Karpas-422 (cell line): ENCODE measurements at regions not wholly inside any gene's neighbourhood (a gene's known extent, or its start where the extent isn't known, plus 50 kb on each side); places are given as distances from the start of the nearest gene placed in this dataset.

Experiments
- DNase-seq: peaks from one replicate; pipeline ENCODE4 v3.0.0-alpha.2; 2015
- H2AFZ ChIP-seq: fragments of 200-600 bp; sonication (generic); 2 replicates; pipeline ENCODE4 v1.6.1; 2014; ENCODE audit warnings: antibody characterized with exemption, low read length, mixed read lengths
- H3K27ac ChIP-seq: fragments of 200-600 bp; sonication (generic); 2 replicates; pipeline ENCODE4 v1.5.1; 2014; ENCODE audit warnings: mild to moderate bottlenecking, low read length, moderate library complexity
- H3K27me3 ChIP-seq: fragments of 200-600 bp; sonication (generic); 2 replicates; pipeline ENCODE4 v1.6.1; 2014; ENCODE audit warnings: low read length, mixed read lengths
- H3K36me3 ChIP-seq: fragments of 200-600 bp; sonication (generic); 2 replicates; pipeline ENCODE4 v1.6.1; 2014; ENCODE audit warnings: low read length, mixed read lengths; ENCODE audit not compliant: insufficient read depth
- H3K4me1 ChIP-seq: fragments of 200-600 bp; sonication (generic); 2 replicates; pipeline ENCODE4 v1.6.1; 2014; ENCODE audit warnings: mild to moderate bottlenecking, low read length, mixed read lengths
- H3K4me2 ChIP-seq: fragments of 200-600 bp; sonication (generic); 2 replicates; pipeline ENCODE4 v1.6.1; 2014; ENCODE audit warnings: low read length, low read depth, mild to moderate bottlenecking; ENCODE audit not compliant: poor library complexity, severe bottlenecking
- H3K4me3 ChIP-seq: fragments of 200-600 bp; sonication (generic); 2 replicates; pipeline ENCODE4 v1.5.1; 2014; ENCODE audit warnings: mild to moderate bottlenecking, antibody characterized with exemption, low read length, mixed read lengths
- H3K79me2 ChIP-seq: fragments of 200-600 bp; sonication (generic); 2 replicates; pipeline ENCODE4 v1.6.1; 2014; ENCODE audit warnings: mild to moderate bottlenecking, low read length, mixed read lengths
- H3K9ac ChIP-seq: fragments of 200-600 bp; sonication (generic); 2 replicates; pipeline ENCODE4 v1.6.0; 2014; ENCODE audit warnings: low read length
- H3K9me2 ChIP-seq: fragments of 200-600 bp; sonication (generic), shearing (Covaris generic); replicated peaks from 2 replicates; pipeline ENCODE4 v1.6.0; 2014; ENCODE audit warnings: mild to moderate bottlenecking, low read length, moderate library complexity; ENCODE audit not compliant: insufficient read depth
- H3K9me3 ChIP-seq: fragments of 300-700, 200-600 bp; sonication (generic); 2 replicates; pipeline ENCODE4 v1.6.1; 2014; ENCODE audit warnings: low read length, mixed read lengths
- H4K20me1 ChIP-seq: fragments of 200-600 bp; sonication (generic); 2 replicates; pipeline ENCODE4 v1.6.1; 2014; ENCODE audit warnings: mild to moderate bottlenecking, antibody characterized with exemption, low read length, low read depth; ENCODE audit not compliant: insufficient read depth

DNA sequence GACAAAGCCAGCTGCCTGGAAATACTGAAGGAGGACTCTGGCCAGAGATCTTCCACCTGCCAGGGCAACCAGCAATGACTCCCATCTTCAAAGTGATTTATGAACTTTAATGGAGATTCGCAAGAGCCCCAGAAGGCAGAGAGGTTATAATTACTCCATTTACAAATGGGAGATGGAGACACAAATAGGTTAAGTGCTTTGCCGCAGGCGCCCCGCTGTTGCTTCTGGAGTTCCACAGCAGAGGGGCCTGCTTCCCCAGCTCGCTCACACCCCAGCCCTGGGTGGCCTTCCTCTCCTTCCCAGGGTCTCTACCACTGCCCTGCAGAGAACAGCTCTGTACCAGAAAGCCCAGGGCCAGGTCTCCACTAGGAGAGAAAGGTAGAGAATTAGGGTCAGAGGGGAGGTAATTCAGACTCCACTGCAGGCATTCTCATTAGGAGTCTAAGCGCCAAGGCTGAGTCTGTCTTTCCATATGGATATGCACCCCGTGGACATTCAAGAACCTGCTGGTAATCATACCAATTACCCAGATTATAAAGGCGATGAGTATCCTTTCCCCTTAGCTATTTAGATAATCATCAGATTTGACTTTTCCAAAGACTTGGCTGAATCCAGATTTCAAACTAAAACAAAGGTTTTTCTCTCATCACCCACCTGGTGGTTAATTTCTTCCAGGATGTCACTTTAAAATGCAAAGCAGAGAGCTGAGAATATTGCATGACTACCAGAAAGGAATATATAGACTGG lies 157.6 kb upstream of the TUT7 start:
- Histone ChIP-seq H3K9me2 (no peaks in the 10 kb centered on the region), H4K20me1 (no peaks in the 10 kb centered on the region), H3K4me1 (no peaks in the 10 kb centered on the region; the same call in 1 of the 2 replicates), H3K27me3 (no peaks in the 10 kb centered on the region), H3K36me3 (no peaks in the 10 kb centered on the region), H3K4me2 (no peak overlapping the region), H3K4me3 (no peak overlapping the region), H3K9me3 (no peaks in the 10 kb centered on the region), H3K79me2 (no peaks in the 10 kb centered on the region), H2AFZ (no peak overlapping the region), H3K27ac (no peak overlapping the region), H3K9ac (no peak overlapping the region)
- DNase-seq = no peak

DNA sequence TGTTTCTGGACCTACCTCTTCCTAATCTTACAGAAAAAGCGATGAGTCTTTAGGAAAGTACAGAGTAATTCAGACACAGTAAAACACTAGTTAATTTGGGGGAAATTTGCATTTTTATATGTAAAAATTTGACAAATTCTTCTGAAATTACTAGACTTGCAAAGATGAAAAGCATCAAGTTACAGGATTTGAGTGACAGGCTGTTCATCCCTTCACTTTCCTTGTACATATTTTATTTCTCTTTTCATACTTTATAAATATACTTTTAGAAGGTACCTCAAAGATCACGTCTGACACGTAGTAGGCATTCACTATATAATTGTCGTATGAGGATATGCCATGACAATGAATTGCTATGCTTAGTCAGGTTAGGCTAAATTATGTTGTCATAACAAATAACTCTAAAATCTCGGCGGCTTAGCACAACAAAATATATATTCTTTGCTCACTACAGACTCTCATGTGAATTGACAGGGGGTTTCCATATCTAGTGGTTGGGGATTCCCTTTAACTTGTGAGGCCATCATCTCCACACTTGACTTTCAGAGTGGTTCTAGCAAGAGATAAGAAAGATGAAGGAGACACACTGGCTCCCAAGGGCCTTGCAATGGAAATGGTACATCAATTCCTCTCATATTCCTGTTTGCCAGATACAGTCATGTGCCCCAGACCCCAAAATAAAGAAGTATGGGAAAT lies 154.1 kb upstream of the TUT7 start:
- Histone ChIP-seq H4K20me1 (no peaks in the 10 kb centered on the region), H3K4me2 (no peak overlapping the region), H3K27me3 (no peaks in the 10 kb centered on the region), H3K36me3 (no peaks in the 10 kb centered on the region), H3K4me1 (no peaks in the 10 kb centered on the region; the same call in 1 of the 2 replicates), H3K27ac (no peak overlapping the region), H2AFZ (no peak overlapping the region), H3K4me3 (no peak overlapping the region), H3K9me3 (no peaks in the 10 kb centered on the region), H3K9ac (no peak overlapping the region), H3K9me2 (no peaks in the 10 kb centered on the region), H3K79me2 (no peaks in the 10 kb centered on the region)
- DNase-seq = no peak

DNA sequence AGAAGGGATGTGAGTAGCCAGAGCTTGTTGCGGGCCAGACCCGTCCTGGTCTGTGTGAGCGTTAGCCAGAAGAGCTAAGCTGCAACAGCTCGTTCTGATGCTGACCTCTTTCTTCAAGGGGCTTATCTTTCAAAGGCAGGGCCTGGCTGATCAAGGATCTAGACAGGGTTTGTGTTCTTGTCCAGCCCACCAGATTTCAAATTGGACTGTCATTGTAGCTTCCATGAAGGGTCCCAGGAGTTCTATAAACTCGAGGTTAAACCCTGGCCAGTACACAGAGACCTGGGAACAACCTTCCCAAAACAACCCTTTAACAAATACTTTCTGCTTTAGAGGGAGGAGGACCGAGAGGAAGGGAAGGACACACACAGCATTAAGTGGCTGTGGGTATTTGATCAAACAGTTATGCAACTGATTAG lies 153.0 kb upstream of the TUT7 start:
- Histone ChIP-seq H3K9me3 (no peaks in the 10 kb centered on the region), H3K36me3 (no peaks in the 10 kb centered on the region), H3K79me2 (no peaks in the 10 kb centered on the region)

DNA sequence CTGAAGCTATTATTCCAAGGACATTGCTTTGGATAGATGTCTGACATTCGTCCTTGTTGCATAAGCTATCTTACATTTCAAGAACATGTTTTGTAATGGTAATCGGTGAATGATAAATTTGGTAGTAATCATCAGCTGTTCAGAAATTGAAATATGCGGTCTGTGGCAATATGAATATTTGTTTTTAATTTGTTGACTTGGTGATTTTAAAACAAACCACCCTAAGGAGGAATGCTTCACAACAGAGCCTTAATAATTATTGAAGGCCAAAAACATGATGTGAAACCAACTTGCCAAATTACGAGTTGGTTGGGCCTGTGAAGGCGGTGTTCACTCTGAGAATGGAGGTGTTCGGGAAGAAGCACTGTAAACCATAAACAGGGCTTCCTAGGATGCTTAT lies 149.7 kb upstream of the TUT7 start:
- H3K36me3 ChIP-seq = no peaks in the 10 kb centered on the region
- no peaks in the 10 kb centered on the region for H4K20me1 ChIP-seq
- no peak overlapping the region for H3K4me3 ChIP-seq
- H3K27ac ChIP-seq = no peak overlapping the region
- H3K4me1 ChIP-seq = no peaks in the 10 kb centered on the region; the same call in 1 of the 2 replicates
- H3K9me3 ChIP-seq = no peaks in the 10 kb centered on the region
- DNase-seq = no peak
- no peaks in the 10 kb centered on the region for H3K9me2 ChIP-seq
- H2AFZ ChIP-seq = no peak overlapping the region
- no peak overlapping the region for H3K4me2 ChIP-seq
- no peaks in the 10 kb centered on the region for H3K79me2 ChIP-seq
- no peaks in the 10 kb centered on the region for H3K27me3 ChIP-seq
- no peak overlapping the region for H3K9ac ChIP-seq

More for the DNA sequence above, 153.0 kb upstream of the TUT7 start:
- Histone ChIP-seq H3K4me2 (no peak overlapping the region), H4K20me1 (no peaks in the 10 kb centered on the region), H3K9ac (no peak overlapping the region), H3K9me2 (no peaks in the 10 kb centered on the region), H2AFZ (no peak overlapping the region), H3K27ac (no peak overlapping the region), H3K27me3 (no peaks in the 10 kb centered on the region), H3K4me1 (no peaks in the 10 kb centered on the region; the same call in 1 of the 2 replicates), H3K4me3 (no peak overlapping the region)
- no peak for DNase-seq

DNA sequence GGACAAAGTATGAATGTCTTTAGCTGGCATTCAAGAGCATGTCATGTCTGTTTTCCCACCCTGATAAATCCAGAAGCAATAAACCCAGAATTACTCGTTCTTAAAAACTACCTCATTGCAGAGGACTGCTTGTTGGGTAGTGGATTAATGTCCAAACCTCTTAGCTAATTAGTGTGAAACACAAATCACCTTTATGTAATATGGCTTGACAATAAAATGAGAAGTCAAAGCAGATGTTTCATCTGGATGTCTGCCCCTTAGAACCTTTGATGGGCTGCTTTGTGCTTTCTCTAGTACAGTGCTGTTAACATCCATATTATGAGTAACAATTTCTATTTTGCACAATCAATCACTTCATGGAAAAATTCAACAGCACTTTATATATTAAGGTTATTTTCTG lies 149.1 kb upstream of the TUT7 start:
- no peak overlapping the region for H2AFZ ChIP-seq
- no peak overlapping the region for H3K4me3 ChIP-seq
- H3K4me1 ChIP-seq = no peaks in the 10 kb centered on the region; the same call in 1 of the 2 replicates
- H4K20me1 ChIP-seq = no peaks in the 10 kb centered on the region
- H3K27me3 ChIP-seq = no peaks in the 10 kb centered on the region
- H3K9me3 ChIP-seq = no peaks in the 10 kb centered on the region
- H3K79me2 ChIP-seq = no peaks in the 10 kb centered on the region
- no peaks in the 10 kb centered on the region for H3K36me3 ChIP-seq
- no peak overlapping the region for H3K9ac ChIP-seq
- no peak overlapping the region for H3K27ac ChIP-seq
- H3K9me2 ChIP-seq = no peaks in the 10 kb centered on the region
- no peak overlapping the region for H3K4me2 ChIP-seq
- DNase-seq = no peak

DNA sequence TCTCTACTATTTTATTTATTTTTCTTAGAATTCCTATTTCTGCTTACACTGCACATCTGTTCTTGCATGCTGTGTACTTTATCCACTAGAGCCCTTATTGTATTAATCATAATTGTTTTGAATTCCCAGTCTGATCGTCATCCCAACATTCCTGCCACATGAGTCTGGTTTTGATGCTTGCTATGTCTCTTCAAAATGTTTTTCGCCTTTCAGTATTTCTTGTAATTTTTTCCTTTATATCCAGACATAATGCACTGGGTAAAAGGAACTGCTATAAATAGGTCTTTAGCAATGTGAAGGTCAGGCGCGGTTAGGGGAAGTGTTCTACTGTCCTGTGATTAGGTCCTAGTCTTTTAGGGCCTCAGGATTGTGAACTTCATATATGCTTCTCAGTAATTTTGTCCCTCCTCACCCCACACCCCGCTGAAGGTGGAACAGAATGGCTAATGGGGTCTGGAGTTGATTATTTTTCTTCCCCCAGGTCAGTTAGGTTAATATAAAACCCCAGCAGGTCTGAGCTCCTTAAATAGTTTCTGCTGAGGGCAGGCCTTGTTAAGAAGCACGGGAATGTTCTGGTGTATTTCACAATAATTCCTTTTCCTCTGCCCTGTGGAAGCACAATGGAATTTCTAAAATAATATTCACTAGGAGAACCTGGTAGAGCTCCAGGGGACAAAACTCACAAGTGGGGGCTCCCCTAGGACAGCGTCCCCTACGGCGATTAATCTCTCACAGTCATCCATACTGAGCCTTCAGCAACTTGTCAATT lies 146.6 kb upstream of the TUT7 start:
- no peaks in the 10 kb centered on the region for H3K27me3 ChIP-seq
- H3K4me2 ChIP-seq = no peak overlapping the region
- DNase-seq = no peak
- no peaks in the 10 kb centered on the region for H3K36me3 ChIP-seq
- no peak overlapping the region for H3K27ac ChIP-seq
- no peaks in the 10 kb centered on the region for H3K79me2 ChIP-seq
- no peaks in the 10 kb centered on the region for H3K4me1 ChIP-seq
- H3K4me3 ChIP-seq = no peak overlapping the region
- no peak overlapping the region for H3K9ac ChIP-seq
- H3K9me2 ChIP-seq = no peaks in the 10 kb centered on the region
- H4K20me1 ChIP-seq = no peaks in the 10 kb centered on the region
- H3K9me3 ChIP-seq = no peaks in the 10 kb centered on the region
- H2AFZ ChIP-seq = no peak overlapping the region

DNA sequence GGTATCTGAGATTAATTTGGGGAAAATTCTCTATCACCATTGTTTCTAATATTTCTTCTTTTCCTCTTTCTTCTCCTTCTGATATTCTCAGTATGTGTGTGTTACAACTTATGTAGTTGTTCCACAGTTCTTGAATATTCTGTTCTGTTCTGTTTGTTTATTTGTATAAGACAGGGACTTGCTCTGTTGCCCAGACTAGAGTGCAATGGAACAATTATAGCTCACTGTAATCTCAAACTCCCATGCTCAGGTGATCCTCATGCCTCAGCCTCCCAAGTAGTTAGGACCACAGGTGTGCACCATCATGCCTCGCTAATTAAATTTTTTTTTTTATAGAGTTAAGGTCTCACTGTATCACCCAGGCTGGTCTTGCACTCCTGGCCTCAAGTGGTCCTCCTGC lies 145.8 kb upstream of the TUT7 start:
- H3K4me2 ChIP-seq = no peak overlapping the region
- no peak overlapping the region for H2AFZ ChIP-seq
- H3K36me3 ChIP-seq = no peaks in the 10 kb centered on the region
- H3K4me1 ChIP-seq = no peaks in the 10 kb centered on the region
- DNase-seq = no peak
- H3K27me3 ChIP-seq = no peaks in the 10 kb centered on the region
- H4K20me1 ChIP-seq = no peaks in the 10 kb centered on the region
- no peaks in the 10 kb centered on the region for H3K79me2 ChIP-seq
- no peaks in the 10 kb centered on the region for H3K9me2 ChIP-seq
- no peak overlapping the region for H3K9ac ChIP-seq
- no peaks in the 10 kb centered on the region for H3K9me3 ChIP-seq
- no peak overlapping the region for H3K4me3 ChIP-seq
- H3K27ac ChIP-seq = no peak overlapping the region

DNA sequence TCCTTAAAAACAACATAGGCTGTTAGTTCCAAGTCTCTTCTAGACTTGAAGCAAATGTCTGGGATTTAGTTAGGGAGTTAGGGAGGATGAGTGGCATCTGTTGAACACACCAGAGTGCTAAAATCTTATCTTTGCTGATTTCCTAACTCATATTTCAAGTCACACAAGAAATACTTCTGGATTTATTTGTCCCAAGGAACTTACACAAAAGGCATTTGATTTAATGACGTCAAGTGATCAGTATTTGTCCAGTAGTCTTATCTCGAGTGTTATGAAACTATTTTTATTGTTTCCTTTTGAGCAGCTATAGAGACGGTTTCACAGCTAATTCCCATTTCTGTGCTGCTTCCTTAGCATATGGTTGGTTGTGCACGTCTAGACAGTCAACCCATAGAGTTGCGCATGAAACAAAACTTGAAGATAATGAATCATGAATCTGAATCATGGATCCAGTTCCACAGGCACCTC lies 140.5 kb upstream of the TUT7 start:
- no peaks in the 10 kb centered on the region for H3K27me3 ChIP-seq
- H3K27ac ChIP-seq = no peak overlapping the region
- H3K9me3 ChIP-seq = no peaks in the 10 kb centered on the region

More for the DNA sequence above, 140.5 kb upstream of the TUT7 start:
- no peak overlapping the region for H2AFZ ChIP-seq
- H3K9ac ChIP-seq = no peak overlapping the region
- no peak for DNase-seq
- no peaks in the 10 kb centered on the region for H3K79me2 ChIP-seq
- H3K9me2 ChIP-seq = no peaks in the 10 kb centered on the region
- H3K36me3 ChIP-seq = no peaks in the 10 kb centered on the region
- no peak overlapping the region for H3K4me3 ChIP-seq
- no peak overlapping the region for H3K4me2 ChIP-seq
- H4K20me1 ChIP-seq = no peaks in the 10 kb centered on the region
- H3K4me1 ChIP-seq = no peaks in the 10 kb centered on the region
